Transverse colon (tissue), 3 donors: ENCODE measurements at regions not wholly inside any gene's neighbourhood (a gene's known extent, or its start where the extent isn't known, plus 50 kb on each side); places are given as distances from the start of the nearest gene placed in this dataset.

Experiments
- CTCF ChIP-seq, 5 experiments: fragments of 200-600 bp in 3 of 5; fragments of 450-650 bp in 2 of 5; sonication (generic) in 3 of 5; IDR thresholded peaks; 1 replicate in 2 of 5; 2 replicates in 3 of 5; pipeline ENCODE4 v1.5.1; 2016 to 2017; ENCODE audit warnings: antibody characterized with exemption in 5 of 5, inconsistent platforms in 3 of 5, mild to moderate bottlenecking in 2 of 5, moderate library complexity in 1 of 5
- POLR2A ChIP-seq: fragments of 450-650 bp; IDR thresholded peaks from one replicate; pipeline ENCODE4 v1.6.1; 2016; ENCODE audit warnings: antibody characterized with exemption, mild to moderate bottlenecking, moderate library complexity

GRCh38 chr4:177673985-177674489 is 231.8 kb upstream of the AGA start:
- TF ChIP-seq CTCF (IDR thresholded peaks at IDR 0.05): no peak
- TF ChIP-seq POLR2A: no peak
